ENCODE measurements at regions not wholly inside any gene's neighbourhood (a gene's known extent, or its start where the extent isn't known, plus 50 kb on each side); places are given as distances from the start of the nearest gene placed in this dataset.

- TF ChIP-seq CTCF (IDR thresholded peaks at IDR 0.05; ENCODE audit: poor library complexity): no peak
- TF ChIP-seq EZH2 (IDR thresholded peaks at IDR 0.05; ENCODE audit: borderline replicate concordance): no peak
These were observed 83.7 kb upstream of the NHS start for GRCh38 chrX:17291171-17291900.

Measured in hepatocyte (in vitro differentiated cells).